Stimulated activated CD8-positive, alpha-beta memory T cell treated with anti-CD3 and anti-CD28 coated beads, Interleukin-7, amount 100 ng/mL, for 1 hour (primary cell): ENCODE measurements at regions not wholly inside any gene's neighbourhood (a gene's known extent, or its start where the extent isn't known, plus 50 kb on each side); places are given as distances from the start of the nearest gene placed in this dataset.

ENCODE experiments used
- DNase-seq, 2 donors: peaks; one replicate each; pipeline ENCODE4 v3.0.0-alpha.2; 2020; ENCODE audit warnings: low read depth in 2 of 2

DNA sequence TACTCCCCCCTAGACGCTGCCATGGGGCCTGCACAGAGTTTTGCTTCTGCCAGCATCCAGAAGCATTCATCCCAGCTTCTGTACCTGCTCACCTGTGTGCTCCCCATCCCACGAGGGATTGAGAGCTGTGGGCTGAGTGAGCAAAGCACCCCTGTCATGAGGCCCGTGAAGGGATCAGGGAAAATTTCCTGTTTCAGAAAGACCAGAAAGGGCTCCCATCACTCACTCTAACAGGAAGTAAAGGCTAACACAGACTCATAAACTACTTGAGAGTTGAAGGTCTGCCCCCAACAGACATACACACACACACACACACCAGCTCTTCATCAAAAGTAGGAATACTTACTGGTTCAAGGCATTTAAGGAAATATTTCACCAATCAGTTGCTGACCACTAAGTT, 256.5 kb upstream of the NT5E start:
- no peak for DNase-seq

DNA sequence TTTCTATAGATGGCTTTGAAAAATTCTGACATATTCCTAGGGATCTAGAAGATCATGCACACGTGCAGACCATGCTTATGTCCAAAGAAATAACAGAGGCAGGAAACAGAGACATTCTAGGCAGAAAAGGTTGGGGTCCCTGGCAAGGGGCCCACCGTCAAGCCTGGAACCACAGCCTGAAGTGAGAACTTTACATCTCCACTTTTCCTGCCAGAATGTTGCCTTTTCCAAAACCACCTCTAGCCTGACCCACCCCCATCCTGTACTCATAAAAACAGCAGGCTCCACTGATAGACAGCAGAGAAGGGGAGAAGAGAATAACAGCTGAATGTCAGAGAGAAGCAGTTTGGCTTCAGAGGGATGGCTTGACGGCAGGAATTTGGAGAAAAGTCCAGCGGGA, 257.3 kb upstream of the NT5E start:
- DNase-seq: no peak

DNA sequence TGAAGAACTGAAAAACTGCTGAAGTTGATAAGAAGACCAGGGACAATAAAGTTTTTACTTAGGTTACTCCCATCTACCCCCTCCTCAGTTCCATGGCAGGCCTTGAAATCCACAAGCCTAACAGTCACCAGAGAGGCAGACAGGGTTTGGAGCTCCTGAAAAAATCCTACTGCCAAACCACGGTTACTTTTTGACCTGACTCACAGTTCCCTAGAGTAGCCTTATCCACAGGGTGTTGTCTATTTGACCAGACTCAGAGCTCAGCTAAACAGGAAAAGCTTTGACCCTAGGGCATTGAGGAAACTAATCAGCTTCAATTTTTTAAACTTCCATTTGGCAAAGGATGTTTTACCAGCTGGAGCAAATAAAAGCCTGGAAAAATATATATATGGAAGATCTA, 257.7 kb upstream of the NT5E start:
- DNase-seq: no peak

DNA sequence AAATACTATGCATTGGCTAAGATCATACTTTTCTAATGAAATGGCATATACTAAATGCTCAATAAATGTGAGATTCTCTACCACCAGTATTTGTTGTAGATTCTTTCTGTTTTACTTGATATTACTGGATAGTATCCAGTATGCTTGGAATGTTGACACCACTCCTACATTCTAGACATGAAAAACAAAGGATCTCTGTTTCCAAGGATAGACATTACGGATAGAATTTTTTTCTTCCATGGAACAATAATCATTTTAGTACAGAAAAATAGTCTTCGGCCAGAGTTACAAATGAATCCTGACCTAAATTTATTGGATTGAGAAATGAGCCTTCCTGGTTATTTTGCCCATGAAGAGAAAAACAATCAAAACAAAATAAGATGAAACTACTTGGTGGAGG, 258.2 kb upstream of the NT5E start:
- no peak for DNase-seq

DNA sequence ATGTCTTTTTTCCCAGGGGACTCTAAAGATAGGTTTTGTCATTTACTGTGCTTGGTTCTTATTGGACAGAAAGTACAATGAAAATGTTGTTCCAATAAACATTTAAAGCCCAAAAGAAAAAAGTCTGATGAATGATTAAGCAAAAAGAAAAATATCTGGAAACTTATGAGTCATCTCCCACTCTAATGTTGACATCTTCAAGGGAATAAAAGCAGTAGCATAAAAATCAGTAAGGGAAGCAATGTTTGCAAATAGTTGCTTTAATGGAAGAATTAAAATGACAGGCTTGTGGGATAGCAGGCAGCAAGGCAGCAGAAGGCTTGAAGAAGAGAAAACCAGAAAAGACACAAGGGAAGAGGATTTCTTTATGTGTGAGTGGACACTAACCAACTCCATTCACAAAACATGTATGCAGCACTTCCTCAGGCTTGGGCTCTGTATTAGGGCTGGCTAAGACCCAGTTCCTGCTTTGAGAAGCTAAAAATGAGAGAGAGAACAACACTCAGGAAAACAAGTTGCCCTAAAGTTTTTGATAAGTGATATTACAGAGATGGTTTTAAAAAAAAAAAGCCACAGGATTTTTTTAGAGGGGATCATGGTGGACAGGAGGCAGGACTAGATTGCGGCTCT, 263.2 kb upstream of the NT5E start:
- no peak for DNase-seq

DNA sequence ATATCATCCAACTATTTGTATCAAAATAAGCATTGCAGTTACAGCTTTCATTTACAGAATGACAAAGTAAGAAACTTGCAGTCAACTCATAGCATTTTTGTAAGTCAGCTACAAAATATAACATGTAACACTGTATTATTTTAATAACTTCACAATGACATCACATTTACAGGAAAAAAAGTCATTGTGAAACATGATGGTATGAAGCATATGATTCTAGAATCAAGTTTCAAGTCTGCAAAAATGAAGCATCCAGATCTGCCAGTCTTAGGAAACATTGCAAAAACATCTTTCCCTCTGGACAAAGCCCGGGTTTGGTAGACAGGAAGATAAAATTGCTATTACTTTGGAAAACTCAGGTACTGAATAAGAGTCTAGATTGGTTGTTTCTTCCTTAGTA, 263.9 kb upstream of the NT5E start:
- no peak for DNase-seq

DNA sequence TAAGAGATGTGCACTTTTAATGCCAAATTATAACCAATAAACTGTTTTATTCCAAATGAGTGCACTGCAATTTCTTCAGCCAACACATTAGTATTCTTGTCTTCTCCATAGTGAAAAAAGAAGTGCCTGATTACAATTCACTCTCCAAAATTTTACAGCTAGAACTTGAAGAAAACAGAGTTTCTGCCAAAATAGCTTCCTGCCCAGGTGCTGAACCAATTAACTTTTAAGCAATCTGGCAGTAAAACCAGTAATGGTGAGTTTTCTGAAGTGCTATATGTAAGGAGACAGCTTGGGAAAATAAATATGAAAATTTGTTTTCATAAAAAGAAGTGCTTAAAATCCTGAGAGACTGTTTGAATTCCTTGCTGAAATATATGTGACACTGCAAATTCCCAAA, 266.0 kb upstream of the NT5E start:
- DNase-seq: no peak

DNA sequence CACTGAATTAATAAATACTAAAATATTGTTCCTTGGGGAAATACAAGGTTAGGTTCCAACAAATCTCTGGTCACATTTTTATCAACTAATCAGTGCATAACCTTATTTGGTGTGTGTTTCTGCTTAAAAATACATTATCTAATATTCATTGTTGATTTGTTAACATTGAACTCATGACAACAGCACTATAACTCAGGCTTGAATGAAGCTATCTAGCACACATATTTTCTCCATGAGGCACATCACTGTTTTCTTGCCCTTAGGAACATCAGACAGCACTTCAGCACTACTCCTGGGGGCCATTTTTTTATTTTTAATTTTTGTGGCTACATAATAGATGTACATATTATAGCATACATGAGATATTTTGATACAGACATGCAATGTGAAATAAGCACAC, 277.2 kb upstream of the NT5E start:
- DNase-seq: no peak

DNA sequence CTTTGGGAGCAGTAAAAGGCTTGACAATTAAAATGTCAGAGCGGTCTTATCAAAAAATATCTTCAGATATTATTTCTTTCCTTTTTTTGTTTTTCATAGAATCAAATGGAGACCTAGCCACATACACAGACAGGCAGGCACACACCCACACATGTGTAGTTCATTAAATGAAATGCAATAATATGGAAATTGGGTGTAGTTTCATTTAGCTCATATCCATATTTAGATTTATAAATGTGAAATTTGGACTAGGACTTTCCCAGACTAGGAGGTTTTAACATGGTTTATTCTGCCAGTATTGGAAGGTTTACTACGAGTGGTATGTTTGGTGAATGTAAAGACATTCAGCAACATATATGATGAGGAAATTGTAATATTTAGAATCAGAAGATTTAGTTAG, 277.7 kb upstream of the NT5E start:
- no peak for DNase-seq

DNA sequence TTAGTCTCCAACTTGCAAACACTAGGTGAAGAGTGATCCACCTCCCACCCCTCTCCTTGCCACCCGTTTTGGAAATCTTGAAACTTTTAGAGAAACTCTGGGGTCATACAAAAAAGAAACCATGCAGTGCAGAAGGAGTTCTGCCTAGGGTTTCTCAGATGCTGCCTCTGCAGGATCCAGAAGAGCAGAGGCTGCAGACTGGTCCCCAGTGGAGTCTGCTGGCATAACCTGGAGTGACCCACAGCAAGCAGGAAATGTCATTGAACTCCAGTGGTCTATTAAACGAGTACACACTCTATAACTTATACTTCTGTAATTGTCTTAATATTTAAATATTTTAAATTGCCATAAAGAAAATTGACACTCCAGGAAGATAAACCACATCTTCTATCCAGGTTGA, 280.7 kb upstream of the NT5E start:
- DNase-seq: no peak

DNA sequence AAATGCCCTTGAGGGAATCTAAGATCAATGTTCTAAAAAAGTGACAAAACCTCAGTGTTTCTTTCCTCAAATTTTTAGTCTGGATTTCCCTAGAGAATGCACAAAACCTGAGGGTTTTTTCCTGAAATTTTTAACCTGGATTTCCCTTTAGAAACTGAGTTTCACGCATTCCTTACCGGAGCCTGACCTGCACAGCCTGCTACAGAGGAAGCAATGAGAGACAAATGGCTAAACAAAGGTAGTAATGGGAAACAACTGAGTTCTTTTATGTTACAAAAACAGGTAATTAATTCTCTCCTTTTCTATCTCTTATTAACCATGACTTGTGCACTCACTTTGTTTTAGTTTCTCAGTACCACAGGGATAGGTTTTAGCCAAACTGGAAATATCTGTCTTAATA, 281.7 kb upstream of the NT5E start:
- no peak for DNase-seq

DNA sequence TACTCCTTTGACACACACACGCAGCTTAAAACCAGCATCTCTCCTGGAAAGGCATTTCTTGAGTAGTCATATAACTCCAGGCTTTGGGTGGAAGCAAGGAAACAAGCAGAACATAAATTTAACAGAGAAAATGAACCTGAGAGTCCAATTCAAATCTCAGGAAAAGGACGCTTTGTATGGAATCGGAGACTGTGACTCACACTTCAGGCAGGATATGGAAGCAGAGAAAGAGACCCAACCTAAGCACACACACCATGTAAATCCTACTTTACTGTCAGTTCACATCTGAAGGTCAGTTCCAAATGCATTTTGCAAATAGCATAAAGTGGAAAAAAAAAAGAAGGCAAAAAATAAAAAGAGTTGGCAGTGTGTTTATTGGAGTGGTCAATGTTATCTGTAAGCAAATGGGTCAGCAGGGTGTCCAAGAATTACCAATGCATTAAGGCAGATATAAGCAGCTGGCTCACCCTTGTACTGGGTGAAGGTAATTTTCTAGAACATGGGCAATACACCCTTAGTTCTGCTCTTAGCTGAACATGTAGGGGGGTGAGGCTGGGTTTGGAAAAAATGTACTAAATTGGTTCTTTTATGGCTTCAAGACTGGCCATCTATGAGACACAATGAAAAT, 283.7 kb upstream of the NT5E start:
- no peak for DNase-seq

DNA sequence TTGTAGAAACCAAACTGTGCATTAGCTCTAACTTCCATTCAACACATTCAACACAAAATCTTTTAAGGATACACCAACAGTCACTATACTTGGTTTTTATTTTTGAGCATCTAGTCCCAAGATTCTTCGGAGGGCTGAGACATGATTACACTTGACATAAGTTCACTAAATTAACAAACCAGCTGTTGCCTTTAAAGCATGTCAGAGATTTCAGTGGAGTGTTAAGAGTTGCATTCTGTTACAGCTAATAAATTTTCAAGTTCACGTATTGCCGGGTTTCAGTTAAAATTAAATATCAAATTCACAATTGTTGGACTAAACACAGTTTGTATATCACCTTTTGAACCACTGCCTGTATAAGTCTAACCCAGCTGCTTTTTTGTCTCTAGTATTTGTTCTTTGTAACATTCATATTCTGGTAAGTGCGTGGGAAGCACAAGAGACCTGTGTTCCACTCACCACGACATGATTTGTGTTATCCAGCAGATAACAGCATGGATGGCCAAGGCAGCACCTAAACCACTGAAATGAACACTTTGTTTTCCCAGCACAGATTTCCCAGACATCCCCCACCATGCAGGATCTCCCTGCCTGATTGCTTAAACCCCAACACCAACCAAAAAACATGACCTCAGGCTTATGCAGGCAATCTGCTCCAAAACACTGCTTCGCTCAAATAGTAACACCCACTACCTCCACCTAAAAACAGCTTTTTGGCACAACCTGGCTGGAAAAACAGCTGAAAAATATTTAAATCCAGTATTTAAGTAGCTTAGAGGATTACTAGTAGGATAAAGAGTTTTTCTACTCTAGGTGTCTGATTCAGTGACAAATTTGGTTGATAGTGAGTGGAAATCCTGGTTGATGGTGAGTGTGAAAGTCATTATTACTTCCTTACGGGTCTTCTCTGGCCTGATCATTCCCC, 286.5 kb upstream of the NT5E start:
- no peak for DNase-seq

DNA sequence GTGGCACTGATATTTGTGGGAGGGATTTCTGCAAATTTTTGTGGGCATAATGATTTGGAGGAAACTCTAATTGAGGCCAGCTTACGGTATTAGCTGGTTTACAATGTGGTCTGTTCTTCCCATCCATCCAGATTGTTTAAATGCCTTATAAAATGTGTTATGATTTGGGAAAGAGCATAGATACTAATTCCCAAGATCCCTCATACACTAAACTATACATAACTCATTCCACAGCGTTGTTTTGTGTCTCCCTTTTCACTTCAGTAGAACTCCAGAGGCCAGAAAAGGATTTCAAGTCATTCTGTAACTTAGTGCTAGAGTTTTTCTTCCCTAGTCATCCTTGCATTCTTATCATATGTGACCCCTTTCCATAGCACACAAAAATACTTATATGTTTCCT, 292.6 kb upstream of the NT5E start:
- no peak for DNase-seq

DNA sequence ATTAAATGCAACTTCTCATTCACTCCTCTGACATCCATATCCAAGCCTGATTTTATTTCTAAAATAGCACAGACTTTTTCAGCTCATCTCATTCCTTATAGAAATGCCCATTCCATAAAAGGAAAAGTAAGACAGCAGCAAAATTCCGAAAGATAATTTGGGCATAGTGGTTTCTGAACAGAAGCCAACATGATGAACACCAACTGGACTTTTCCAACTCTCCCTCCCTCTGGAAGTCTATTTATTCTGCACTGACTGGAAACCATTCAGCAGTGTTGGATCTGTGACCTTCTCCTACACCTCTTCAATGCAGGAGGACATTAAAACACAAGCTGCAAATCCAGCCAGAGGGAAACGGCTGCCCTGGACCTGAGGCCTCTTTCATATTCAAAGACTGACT, 306.2 kb upstream of the NT5E start:
- no peak for DNase-seq

DNA sequence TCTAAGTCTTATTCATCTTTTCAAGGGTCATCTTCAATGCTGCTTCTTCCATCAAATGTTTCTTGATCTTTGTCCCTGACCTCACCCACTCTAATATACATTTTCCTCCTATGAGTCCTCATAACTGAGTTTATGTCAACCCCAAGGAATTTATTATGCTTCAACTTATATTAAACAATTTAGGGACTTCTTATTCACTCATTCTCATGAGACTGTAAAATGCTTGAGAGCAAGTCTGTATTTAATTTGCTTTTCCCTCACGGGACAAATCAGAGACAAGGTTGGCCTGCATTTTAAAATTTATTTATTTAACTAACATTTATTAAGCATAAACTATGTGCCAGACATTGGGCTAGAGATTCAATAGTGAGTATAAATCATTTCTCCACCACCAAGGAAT, 312.0 kb upstream of the NT5E start:
- DNase-seq: no peak

DNA sequence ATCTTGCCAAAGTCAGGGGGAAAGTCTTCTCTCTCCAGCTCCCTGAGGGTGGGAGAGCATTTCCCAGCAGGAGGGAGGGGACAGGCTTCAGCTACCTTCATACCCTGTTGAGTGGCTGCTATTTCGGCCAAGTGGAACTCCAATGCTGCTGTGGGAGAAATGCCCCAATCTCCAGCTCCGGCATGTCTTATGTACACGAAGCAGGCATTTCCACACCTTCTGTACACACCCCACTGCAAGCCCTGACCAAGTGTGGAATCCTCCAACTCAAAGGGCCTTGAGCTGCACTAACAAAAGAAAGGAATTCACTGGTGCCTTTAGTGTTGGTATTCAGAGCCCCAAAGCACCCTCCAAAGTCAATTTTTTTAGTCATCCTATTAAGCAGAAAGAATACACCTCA, 313.6 kb upstream of the NT5E start:
- no peak for DNase-seq

DNA sequence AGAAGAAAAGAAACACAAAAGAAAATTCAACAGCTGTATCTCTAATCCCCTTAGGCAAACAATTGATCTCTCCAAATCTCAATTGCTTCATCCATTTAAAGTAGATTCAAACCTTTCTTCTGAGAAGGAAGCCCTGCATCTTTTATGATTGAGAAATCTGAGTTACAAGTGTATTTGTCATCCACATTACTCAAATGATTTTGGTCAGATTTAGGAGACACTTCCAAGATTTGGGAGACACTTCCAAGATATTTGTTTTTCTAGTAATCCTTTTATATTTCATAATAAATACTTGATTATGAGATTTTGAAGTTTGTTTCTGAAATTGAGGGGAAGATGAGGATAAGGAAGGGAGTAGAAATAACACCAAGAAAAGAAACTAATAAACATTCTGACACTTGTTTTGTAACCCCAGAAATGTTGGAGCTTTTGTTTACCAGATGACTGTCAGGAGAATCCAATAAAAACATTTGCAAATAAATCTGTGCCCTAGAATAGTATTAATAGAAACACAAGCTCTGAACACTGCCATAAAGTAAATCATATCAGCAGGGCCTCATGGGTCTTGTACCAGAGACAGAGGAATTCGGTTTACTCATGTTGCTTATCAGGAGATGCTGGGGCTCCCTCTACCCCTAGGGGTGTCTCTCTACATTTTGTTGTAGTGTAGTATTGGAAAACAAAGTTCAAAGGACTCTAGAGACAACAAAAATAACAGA, 314.3 kb upstream of the NT5E start:
- no peak for DNase-seq

DNA sequence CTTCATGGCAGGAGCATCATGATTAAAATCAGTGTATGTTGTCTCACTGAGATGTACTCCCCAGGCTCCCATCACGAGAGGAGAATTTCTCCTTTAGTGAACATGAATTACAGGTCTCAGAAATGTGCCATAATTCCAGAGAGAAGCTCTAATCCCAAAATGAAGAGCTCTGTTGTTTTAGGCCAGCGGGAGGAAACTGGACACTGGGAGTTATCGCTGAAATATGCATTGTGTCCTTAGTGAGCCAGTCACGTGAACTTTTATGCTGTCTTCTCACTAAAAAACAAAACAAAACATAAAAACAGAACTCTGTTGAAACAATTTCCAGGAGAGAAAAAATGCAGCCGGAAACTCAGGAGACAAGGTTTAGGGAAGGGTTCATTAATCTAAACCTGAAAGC, 315.7 kb upstream of the NT5E start:
- DNase-seq: no peak

DNA sequence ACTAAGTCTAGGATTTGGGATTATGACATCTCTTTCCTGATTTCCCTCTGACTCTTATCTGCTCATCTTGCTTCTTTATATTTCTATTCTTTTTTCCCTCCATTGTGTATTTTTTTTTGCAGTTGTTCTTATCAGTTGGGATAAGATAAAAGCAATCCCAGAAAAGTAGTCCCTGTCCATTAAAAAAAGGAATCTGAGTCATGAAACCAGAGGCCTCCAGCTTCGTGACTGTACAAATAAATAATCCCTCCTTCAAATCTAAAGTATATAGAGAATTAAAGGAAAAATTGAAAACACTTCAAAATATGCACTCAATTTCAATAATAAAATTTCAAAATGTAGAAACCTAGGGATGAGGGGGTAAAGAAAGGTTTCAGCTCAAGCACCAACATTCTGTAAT, 317.8 kb upstream of the NT5E start:
- no peak for DNase-seq

DNA sequence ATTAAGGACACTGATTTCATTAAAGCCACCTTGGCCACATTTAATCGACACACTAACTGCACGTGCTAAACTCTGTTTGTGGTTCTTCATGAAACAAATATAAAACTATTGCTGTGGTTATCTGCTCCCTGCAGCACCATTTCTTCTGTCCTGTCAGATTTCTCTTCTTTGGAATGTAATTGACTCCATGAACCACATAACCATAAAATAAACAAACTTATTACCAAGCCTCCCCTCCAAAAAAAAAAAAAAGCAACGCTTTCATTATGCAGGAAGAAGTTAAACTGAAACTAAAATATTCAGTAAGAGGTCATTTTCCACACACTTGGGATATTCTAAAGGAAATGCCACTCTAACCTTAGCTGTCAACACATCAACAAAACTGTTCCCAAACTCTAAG, 319.1 kb upstream of the NT5E start:
- no peak for DNase-seq

DNA sequence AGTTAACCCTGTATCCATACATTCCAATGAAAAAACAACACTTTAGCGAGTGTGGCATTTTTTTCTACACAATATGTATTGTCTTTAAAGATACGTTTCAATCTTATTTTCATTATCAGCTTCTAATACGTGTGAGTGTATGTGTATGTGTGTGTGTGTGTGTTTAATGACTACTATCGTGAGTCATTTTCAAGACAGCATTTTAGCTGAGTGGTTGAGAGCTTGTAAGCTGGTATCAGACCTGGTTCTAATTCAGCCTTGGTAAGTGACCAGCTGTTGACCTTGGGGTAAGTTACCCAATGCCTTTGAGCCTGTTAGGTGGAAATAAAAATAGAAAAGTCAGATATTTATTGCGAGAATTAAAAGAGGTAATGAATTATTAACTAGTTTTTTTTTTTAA, 320.0 kb upstream of the NT5E start:
- DNase-seq: no peak

DNA sequence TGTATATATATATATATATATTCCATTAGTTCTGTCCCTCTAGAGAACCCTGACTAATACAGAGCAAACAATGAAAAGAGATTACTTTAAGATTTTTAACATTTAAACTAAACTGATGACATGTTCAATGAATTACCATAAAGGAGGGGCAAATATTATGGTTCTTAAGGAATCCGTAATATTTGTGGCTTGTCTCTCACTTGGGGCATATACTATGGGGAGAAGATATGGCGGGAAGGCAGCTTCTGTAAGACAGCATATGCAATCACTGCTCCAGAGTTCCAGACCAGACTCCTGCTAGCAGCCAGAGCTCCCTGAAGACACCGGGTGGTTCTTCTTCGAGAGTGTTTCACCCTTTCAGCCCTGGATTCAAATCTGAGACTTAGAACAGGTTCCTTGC, 321.1 kb upstream of the NT5E start:
- DNase-seq: no peak
